GM23338 (cell line): ENCODE measurements at regions not wholly inside any gene's neighbourhood (a gene's known extent, or its start where the extent isn't known, plus 50 kb on each side); places are given as distances from the start of the nearest gene placed in this dataset.

Experiments used
- JUNB ChIP-seq: IDR thresholded peaks from one replicate; pipeline ENCODE4 v1.6.1; 2016; ENCODE audit warnings: antibody characterized with exemption; ENCODE audit not compliant: unreplicated experiment
- TF ChIP-seq, protein P1 (sequence below), 2 experiments: fragments of 200-600 bp in 1 of 2; sonication (generic) in 1 of 2; conservative IDR thresholded peaks; 2 replicates each; pipeline versions ENCODE4 v1.5.1 to v1.6.1; 2016 to 2017; ENCODE audit warnings: antibody characterized with exemption in 2 of 2, low read depth in 2 of 2, mild to moderate bottlenecking in 2 of 2, moderate library complexity in 1 of 2

GRCh38 chr13:24013189-24013588, 115.9 kb upstream of the C1QTNF9B start:
- TF ChIP-seq JUNB, result no peak
- TF ChIP-seq, protein P1, sequence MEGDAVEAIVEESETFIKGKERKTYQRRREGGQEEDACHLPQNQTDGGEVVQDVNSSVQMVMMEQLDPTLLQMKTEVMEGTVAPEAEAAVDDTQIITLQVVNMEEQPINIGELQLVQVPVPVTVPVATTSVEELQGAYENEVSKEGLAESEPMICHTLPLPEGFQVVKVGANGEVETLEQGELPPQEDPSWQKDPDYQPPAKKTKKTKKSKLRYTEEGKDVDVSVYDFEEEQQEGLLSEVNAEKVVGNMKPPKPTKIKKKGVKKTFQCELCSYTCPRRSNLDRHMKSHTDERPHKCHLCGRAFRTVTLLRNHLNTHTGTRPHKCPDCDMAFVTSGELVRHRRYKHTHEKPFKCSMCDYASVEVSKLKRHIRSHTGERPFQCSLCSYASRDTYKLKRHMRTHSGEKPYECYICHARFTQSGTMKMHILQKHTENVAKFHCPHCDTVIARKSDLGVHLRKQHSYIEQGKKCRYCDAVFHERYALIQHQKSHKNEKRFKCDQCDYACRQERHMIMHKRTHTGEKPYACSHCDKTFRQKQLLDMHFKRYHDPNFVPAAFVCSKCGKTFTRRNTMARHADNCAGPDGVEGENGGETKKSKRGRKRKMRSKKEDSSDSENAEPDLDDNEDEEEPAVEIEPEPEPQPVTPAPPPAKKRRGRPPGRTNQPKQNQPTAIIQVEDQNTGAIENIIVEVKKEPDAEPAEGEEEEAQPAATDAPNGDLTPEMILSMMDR (conservative IDR thresholded peaks at IDR 0.05; ENCODE audit: low read depth in 2 of 2), result no peak
